CD4-positive, alpha-beta T cell (primary cell): ENCODE measurements at regions not wholly inside any gene's neighbourhood (a gene's known extent, or its start where the extent isn't known, plus 50 kb on each side); places are given as distances from the start of the nearest gene placed in this dataset.

Source experiments
- ATAC-seq: fragments of 200-7000 bp; cut with Tn5 transposase; one replicate; pipeline ENCODE4 v1.10.0; 2022; ENCODE audit warnings: mild to moderate bottlenecking; ENCODE audit not compliant: poor library complexity
- CTCF ChIA-PET: fragments of 350-600 bp; sonication (Branson Sonifier 250); formaldehyde crosslinking; loops from one replicate; lab custom pipeline; 2021; ENCODE audit warnings: antibody characterized with exemption, inconsistent platforms; lab: Charles Lee
- POLR2A ChIA-PET: fragments of 350-600 bp; sonication (Branson Sonifier 250); formaldehyde crosslinking; loops from one replicate; lab custom pipeline; 2021; ENCODE audit warnings: antibody characterized with exemption, inconsistent platforms; lab: Charles Lee
- DNase-seq, 14 experiments: peaks; one replicate each; pipeline ENCODE4 v3.0.0-alpha.2; 2013 to 2020; ENCODE audit warnings: mixed read lengths in 2 of 14
- H3K27ac ChIP-seq, 2 donors: one replicate each; pipeline versions ENCODE4 v1.5.1 to v1.7.0; 2013; ENCODE audit warnings: low read length in 2 of 2, low read depth in 1 of 2, mild to moderate bottlenecking in 1 of 2
- H3K27me3 ChIP-seq, 2 experiments: 1 replicate in 1 of 2; 2 replicates in 1 of 2; pipeline versions ENCODE4 v1.6.1 to v1.7.0; 2013; ENCODE audit warnings: low read length in 2 of 2, control low read depth in 1 of 2, mild to moderate bottlenecking in 1 of 2, moderate library complexity in 1 of 2; ENCODE audit not compliant: insufficient read depth in 2 of 2, control insufficient read depth in 1 of 2
- H3K36me3 ChIP-seq: one replicate; pipeline ENCODE4 v1.6.1; 2013; ENCODE audit warnings: low read length, control low read depth; ENCODE audit not compliant: insufficient read depth
- H3K4me1 ChIP-seq: one replicate; pipeline ENCODE4 v1.6.1; 2013; ENCODE audit warnings: low read length, control low read depth; ENCODE audit not compliant: insufficient read depth
- H3K4me3 ChIP-seq: one replicate; pipeline ENCODE4 v1.5.1; 2013; ENCODE audit warnings: mild to moderate bottlenecking, low read length, moderate library complexity
- H3K9me3 ChIP-seq, 2 experiments: 1 replicate in 1 of 2; 2 replicates in 1 of 2; pipeline versions ENCODE4 v1.6.1 to v1.7.0; 2013; ENCODE audit warnings: low read length in 2 of 2, mild to moderate bottlenecking in 2 of 2, control low read depth in 1 of 2, moderate library complexity in 1 of 2; ENCODE audit not compliant: control insufficient read depth in 1 of 2, insufficient read depth in 1 of 2
- H3K27ac Mint-ChIP-seq: one replicate; pipeline ENCODE4 v1.8.0; 2020; ENCODE audit warnings: mixed read lengths
- H3K27me3 Mint-ChIP-seq: one replicate; pipeline ENCODE4 v1.8.0; 2021; ENCODE audit warnings: mixed read lengths
- H3K36me3 Mint-ChIP-seq: one replicate; pipeline ENCODE4 v1.8.0; 2021; ENCODE audit warnings: low read depth, mixed read lengths
- H3K4me1 Mint-ChIP-seq: one replicate; pipeline ENCODE4 v1.8.0; 2021; ENCODE audit warnings: low read depth, mixed read lengths
- H3K4me3 Mint-ChIP-seq: one replicate; pipeline ENCODE4 v1.8.0; 2020; ENCODE audit warnings: mild to moderate bottlenecking, mixed read lengths
- H3K9me3 Mint-ChIP-seq: one replicate; pipeline ENCODE4 v1.8.0; 2020; ENCODE audit warnings: mixed read lengths
- CTCF ChIP-seq: fragments of 200-600 bp; IDR thresholded peaks from one replicate; pipeline ENCODE4 v1.8.0; 2022; ENCODE audit warnings: antibody characterized with exemption, mild to moderate bottlenecking
- intact Hi-C, 2 experiments: fragments of 100-400 bp; cut with DNase I in 1 of 2; cut with micrococcal nuclease in 1 of 2; formaldehyde crosslinking; loops; one replicate each; pipeline versions ENCODE4 v1.15.1 to v1.9.0; 2023 to 2025; cut with DNase I, micrococcal nuclease

- no peak overlapping the region for H3K4me3 Mint-ChIP-seq
- ChIA-PET POLR2A (no interaction called here), CTCF (no interaction called here)
- H3K27ac ChIP-seq: no peak overlapping the region
- H3K27me3 Mint-ChIP-seq: peaks cover 3% of the 10 kb centered on the region
- no peaks in the 10 kb centered on the region for H3K36me3 Mint-ChIP-seq
- no peaks in the 10 kb centered on the region for H3K27me3 ChIP-seq
- no peak for ATAC-seq
- peaks cover 32% of the 10 kb centered on the region for H3K4me1 Mint-ChIP-seq
- DNase-seq: peak in 1 of 14 experiments; percentile 24
- no peaks in the 10 kb centered on the region for H3K9me3 ChIP-seq
- no peaks in the 10 kb centered on the region for H3K4me1 ChIP-seq
- H3K36me3 ChIP-seq: no peaks in the 10 kb centered on the region
- intact Hi-C loops: no loop called here
- H3K4me3 ChIP-seq: no peak overlapping the region
- no peak for TF ChIP-seq CTCF
- no peak overlapping the region for H3K27ac Mint-ChIP-seq
- no peaks in the 10 kb centered on the region for H3K9me3 Mint-ChIP-seq
These were observed 127.5 kb downstream of the CEP57L1 start for GRCh38 chr6:109222848-109223247.

- DNase-seq: no peak
- Histone ChIP-seq H3K27me3 (peaks cover 0 to 4% of the 10 kb centered on the region in 2 experiments), H3K4me1 (no peaks in the 10 kb centered on the region), H3K4me3 (no peak overlapping the region), H3K27ac (no peak overlapping the region), H3K36me3 (no peaks in the 10 kb centered on the region), H3K9me3 (no peaks in the 10 kb centered on the region)
- peaks cover 32% of the 10 kb centered on the region for H3K4me1 Mint-ChIP-seq
- no peaks in the 10 kb centered on the region for H3K36me3 Mint-ChIP-seq
- intact Hi-C loops: no loop called here
- H3K27me3 Mint-ChIP-seq: peaks cover 13% of the 10 kb centered on the region
- ATAC-seq: no peak
- ChIA-PET POLR2A (no interaction called here), CTCF (no interaction called here)
- TF ChIP-seq CTCF: no peak
- H3K9me3 Mint-ChIP-seq: no peaks in the 10 kb centered on the region
- no peak overlapping the region for H3K4me3 Mint-ChIP-seq
- no peak overlapping the region for H3K27ac Mint-ChIP-seq
These were observed 126.4 kb downstream of the CEP57L1 start for GRCh38 chr6:109221543-109222195.
